Prostate gland (tissue), 2 donors: ENCODE measurements at regions not wholly inside any gene's neighbourhood (a gene's known extent, or its start where the extent isn't known, plus 50 kb on each side); places are given as distances from the start of the nearest gene placed in this dataset.

ENCODE experiments used
- CTCF ChIP-seq, 4 experiments: fragments of 200-600 bp in 2 of 4; fragments of 450-650 bp in 2 of 4; sonication (generic) in 2 of 4; IDR thresholded peaks; 1 replicate in 3 of 4; 2 replicates in 1 of 4; pipeline ENCODE4 v1.5.1; 2016 to 2019; ENCODE audit warnings: antibody characterized with exemption in 4 of 4, mild to moderate bottlenecking in 2 of 4, moderate library complexity in 2 of 4
- POLR2AphosphoS5 ChIP-seq: sonication (generic); formaldehyde crosslinking; IDR thresholded peaks from one replicate; pipeline ENCODE4 v1.6.1; 2017; ENCODE audit warnings: antibody characterized with exemption

DNA sequence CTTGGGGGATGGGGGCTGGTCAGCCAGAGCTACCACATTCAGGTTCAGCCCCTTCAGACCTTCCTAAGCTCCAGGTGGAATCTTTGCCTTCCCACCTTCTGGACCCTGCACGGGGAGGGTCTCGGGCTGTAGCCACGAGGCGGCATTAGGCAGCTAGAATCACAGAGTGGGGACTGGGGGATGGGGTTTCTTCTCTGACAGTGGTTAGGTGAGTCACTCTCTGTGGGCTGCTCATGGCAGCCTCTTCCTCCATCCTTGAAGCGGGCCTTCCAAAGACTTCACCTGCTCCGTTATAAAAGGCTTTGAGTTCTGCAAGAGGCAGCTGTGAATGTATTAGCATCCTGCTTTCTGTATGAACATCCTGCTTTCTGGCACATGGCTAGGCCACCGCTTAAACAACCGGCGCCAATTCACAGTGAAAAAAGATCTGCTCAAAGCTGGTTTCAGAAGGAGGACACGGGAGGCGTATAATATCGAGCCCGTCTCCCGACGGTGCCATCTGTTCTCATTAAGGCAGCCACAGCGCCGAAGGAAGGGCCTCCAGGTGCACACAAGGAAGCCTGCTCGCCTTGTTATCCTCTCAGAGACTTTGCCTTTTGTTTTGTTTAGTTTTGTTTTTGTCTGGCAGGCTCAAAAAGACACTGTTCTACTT, 74.3 kb upstream of the IGFBP7 start:
- TF ChIP-seq CTCF (IDR thresholded peaks at IDR 0.05) (no peak), POLR2AphosphoS5 (no peak)
